WERI-Rb-1 (cell line): ENCODE measurements at regions not wholly inside any gene's neighbourhood (a gene's known extent, or its start where the extent isn't known, plus 50 kb on each side); places are given as distances from the start of the nearest gene placed in this dataset.

Experiments
- DNase-seq: peaks from one replicate; pipeline ENCODE4 v3.0.0-alpha.2; 2020
- H3K27ac ChIP-seq: fragments of 250-450 bp; sonication (Bioruptor Pico); 2 replicates; pipeline ENCODE4 v1.5.1; 2020; ENCODE audit warnings: mild to moderate bottlenecking, moderate library complexity
- H3K27me3 ChIP-seq: fragments of 250-450 bp; sonication (Bioruptor Pico); 2 replicates; pipeline ENCODE4 v1.5.1; 2021; ENCODE audit warnings: mild to moderate bottlenecking, low read depth, moderate library complexity; ENCODE audit not compliant: insufficient read depth, severe bottlenecking
- H3K36me3 ChIP-seq: fragments of 250-450 bp; sonication (Bioruptor Pico); 2 replicates; pipeline ENCODE4 v1.5.1; 2020; ENCODE audit warnings: mild to moderate bottlenecking, moderate library complexity
- H3K4me3 ChIP-seq: 2 replicates; pipeline ENCODE4 v1.5.1; 2011; ENCODE audit warnings: low read depth, mild to moderate bottlenecking, control low read depth, low read length
- H3K9me3 ChIP-seq: fragments of 250-450 bp; sonication (Bioruptor Pico); 2 replicates; pipeline ENCODE4 v1.5.1; 2021; ENCODE audit warnings: mild to moderate bottlenecking, moderate library complexity; ENCODE audit not compliant: severe bottlenecking
- CTCF ChIP-seq: IDR thresholded peaks from 2 replicates; pipeline ENCODE4 v1.5.1; 2011; ENCODE audit warnings: low read depth, mild to moderate bottlenecking, control low read depth, inconsistent platforms, low read length

GRCh38 chr6:125597411-125598253 lies 151.8 kb upstream of the HEY2 start:
- H3K4me3 ChIP-seq = no peak overlapping the region
- no peak overlapping the region for H3K27ac ChIP-seq
- H3K9me3 ChIP-seq = no peaks in the 10 kb centered on the region
- DNase-seq = no peak
- no peaks in the 10 kb centered on the region for H3K27me3 ChIP-seq
- H3K36me3 ChIP-seq = no peaks in the 10 kb centered on the region
- no peak for TF ChIP-seq CTCF

- Histone ChIP-seq H3K4me3 (no peak overlapping the region), H3K27ac (no peak overlapping the region), H3K27me3 (no peaks in the 10 kb centered on the region), H3K36me3 (no peaks in the 10 kb centered on the region), H3K9me3 (no peaks in the 10 kb centered on the region)
- no peak for TF ChIP-seq CTCF
- no peak for DNase-seq
These were observed 151.0 kb upstream of the HEY2 start for GRCh38 chr6:125598422-125598821.

- Histone ChIP-seq H3K4me3 (no peak overlapping the region), H3K27ac (no peak overlapping the region), H3K27me3 (no peaks in the 10 kb centered on the region), H3K36me3 (no peaks in the 10 kb centered on the region), H3K9me3 (no peaks in the 10 kb centered on the region)
- DNase-seq = no peak
- no peak for TF ChIP-seq CTCF
These were observed 145.2 kb upstream of the HEY2 start for GRCh38 chr6:125604257-125604656.

GRCh38 chr6:125611573-125612344 lies 137.7 kb upstream of the HEY2 start:
- Histone ChIP-seq H3K27ac (no peak overlapping the region), H3K9me3 (no peaks in the 10 kb centered on the region), H3K36me3 (no peaks in the 10 kb centered on the region), H3K27me3 (no peaks in the 10 kb centered on the region), H3K4me3 (no peak overlapping the region)
- no peak for DNase-seq
- TF ChIP-seq CTCF = no peak

- no peak overlapping the region for H3K4me3 ChIP-seq
- H3K27ac ChIP-seq = no peak overlapping the region
- no peaks in the 10 kb centered on the region for H3K27me3 ChIP-seq
- TF ChIP-seq CTCF = no peak
- no peak for DNase-seq
- no peaks in the 10 kb centered on the region for H3K36me3 ChIP-seq
- no peaks in the 10 kb centered on the region for H3K9me3 ChIP-seq
These were observed 137.0 kb upstream of the HEY2 start for GRCh38 chr6:125612345-125612846.
